AML-193 (cell line): ENCODE measurements at regions not wholly inside any gene's neighbourhood (a gene's known extent, or its start where the extent isn't known, plus 50 kb on each side); places are given as distances from the start of the nearest gene placed in this dataset.
A peak's percentile ranks its signal among the peaks of the same experiment; 100 is the strongest.

Experiments
- DNase-seq, 2 experiments: peaks; one replicate each; lab custom pipeline; 2025; lab: John Stamatoyannopoulos, UW

DNA sequence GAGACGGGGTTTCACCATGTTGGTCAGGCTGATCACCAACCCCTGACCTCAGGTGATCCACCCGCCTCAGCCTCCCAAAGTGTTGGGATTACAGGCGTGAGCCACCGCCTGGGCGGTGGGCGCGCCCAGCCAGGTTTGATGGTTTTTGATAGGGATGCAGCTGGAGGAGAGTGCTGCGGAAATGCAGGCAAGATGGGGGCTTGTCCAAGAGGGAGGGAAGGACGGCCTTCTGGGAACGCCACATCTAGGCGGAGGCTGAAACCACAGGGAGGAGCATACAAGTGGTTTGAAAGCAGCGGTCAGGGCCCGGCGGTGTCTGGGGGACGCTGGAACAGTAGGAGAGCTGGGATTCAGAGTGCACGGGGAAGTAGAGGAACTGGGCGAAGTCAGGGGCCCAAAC, 134.6 kb downstream of the VRK1 start:
- no peak for DNase-seq

DNA sequence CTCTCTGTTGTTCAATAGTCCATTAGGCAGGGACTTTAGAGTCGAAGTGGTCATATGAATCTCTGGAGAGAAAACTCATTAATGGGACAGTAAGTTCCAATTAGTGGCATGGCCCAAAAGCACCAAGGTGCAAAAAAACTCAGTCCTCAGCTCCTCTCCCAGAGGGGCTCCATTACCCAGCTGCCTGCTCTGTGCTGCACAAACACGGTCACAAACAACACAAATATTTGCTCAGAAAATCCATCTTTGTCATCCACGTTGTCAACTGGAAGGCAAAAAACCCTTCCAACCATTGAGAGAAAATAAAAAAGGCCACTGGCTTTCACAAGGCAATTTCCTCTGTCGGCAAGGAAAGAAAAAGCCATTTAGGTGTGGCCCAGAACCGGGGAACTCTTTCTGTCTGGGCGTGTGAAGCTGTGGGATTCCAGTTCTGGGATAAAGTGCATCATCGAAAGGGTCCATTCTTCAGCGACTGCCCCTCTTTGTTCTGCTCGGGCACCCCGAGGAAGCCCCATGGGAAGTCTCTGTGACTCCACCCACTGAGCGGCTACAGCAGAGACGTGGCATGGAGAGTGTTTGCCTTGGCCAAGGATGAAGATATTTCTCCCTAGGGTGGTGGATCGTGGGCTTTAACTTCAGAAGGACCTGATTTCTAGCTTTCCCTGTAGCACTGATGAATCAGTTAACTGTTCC, 137.6 kb downstream of the VRK1 start:
- no peak for DNase-seq

DNA sequence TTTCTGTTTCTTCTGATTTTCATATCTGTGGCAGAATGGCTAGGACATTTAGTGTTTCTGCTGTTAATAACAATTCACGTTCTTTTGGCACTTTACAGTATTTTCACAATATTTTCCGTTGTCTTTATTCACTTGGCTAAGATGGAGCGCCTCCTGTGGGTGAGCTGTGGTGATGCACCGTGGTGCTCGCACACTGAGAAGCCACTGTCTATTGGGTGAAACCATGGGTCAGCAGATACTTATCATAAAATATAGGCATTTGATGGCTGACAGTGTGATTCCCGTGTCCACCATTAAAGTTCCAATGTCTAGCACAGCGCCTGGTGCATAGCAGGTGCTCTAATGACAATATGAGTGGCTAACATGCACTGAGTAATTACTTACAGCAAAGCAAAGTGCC, 141.8 kb downstream of the VRK1 start:
- DNase-seq: no peak

DNA sequence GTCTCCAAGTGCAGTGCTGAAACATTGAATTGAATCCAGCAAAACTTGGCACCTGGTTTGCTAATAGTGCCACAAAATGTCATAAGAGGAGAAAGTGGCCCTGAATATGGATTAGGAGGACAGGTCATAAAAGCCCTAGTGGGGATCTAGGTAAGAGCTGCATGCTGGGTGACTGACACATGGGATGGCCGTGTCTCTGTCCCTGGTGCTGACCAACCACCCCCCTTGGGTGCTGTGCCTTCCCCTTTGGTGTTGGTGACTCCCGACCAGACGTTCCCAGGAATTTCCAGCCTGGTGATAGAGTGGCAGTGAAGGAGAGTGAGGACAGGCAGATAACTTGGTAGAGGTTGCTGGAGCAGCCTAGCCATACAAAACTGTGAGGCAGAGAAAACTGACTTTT, 142.8 kb downstream of the VRK1 start:
- DNase-seq: no peak

DNA sequence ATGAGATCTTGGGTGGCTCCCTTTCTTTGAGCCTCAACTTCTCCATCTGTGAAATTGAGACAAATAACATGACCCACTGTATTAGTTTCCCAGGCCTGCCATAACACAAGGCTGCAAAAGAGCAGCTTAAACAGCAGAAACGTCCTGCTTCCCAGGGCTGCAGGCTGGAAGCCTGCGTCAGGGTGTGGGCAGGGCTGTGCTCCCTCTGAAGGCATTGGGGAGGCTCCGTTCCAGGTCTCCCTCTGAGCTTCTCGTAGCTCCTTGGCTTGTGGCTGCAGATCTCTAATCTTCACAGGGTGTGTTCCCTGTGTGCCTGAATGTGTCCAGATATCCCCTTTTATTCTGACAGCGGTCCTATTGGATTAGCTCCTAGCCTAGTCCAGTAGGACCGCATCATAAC, 147.1 kb downstream of the VRK1 start:
- no peak for DNase-seq

DNA sequence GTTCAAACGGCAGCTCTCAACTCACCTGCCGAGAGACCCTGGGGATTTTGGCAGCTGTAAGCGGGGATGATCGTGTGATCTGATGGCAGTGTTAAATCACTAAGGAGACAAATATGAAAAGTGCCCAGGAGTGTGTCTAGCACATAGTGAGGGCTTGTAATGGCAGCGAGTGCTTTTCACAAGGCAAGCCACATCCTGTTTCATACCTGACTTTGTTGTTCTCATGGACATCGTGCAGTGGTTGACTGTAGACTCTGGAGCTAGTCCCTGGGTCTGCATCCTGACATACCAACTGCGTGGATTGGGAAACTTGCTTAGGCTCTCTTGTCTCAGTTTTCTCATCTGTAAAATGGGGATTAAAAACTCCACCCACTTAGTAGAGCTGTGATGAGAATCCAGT, 148.5 kb downstream of the VRK1 start:
- no peak for DNase-seq

DNA sequence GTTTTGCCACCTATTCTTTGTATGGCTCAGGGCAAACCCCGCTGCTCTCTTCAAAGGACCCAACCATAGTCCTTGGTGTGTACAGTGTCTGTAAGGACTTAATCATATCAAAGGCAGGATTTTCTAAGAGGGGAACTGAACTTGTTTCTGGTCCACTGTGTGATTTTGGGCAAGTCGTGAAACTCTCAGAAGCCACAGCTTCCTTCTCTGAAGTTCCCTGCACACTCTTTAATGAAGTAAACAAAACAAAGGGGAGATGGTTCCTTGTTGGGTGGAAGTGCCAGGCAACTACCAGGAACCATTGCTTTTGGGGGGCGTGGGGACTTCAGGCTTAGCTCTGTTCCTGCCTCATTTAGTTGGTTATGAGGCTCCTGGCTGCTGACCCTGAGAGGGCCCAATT, 152.4 kb downstream of the VRK1 start:
- no peak for DNase-seq

DNA sequence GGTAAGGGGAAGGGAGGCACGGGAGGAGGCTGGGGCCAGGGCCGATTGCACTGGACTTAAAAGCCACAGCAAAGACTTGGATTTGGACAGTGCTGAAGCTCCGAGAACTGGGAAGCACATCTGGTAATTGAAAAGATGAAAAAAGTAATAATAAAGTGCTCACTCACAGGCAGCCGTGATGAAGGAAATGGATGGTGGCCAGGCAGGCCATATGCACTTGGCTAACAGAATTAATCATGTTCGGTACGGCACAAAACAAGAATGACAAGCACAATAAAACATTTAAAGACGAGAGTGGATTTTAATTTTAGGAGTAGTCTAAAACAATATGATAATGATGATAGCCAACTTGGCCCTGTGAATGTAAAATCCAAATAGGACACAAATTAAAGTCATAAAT, 154.3 kb downstream of the VRK1 start:
- DNase-seq: no peak

DNA sequence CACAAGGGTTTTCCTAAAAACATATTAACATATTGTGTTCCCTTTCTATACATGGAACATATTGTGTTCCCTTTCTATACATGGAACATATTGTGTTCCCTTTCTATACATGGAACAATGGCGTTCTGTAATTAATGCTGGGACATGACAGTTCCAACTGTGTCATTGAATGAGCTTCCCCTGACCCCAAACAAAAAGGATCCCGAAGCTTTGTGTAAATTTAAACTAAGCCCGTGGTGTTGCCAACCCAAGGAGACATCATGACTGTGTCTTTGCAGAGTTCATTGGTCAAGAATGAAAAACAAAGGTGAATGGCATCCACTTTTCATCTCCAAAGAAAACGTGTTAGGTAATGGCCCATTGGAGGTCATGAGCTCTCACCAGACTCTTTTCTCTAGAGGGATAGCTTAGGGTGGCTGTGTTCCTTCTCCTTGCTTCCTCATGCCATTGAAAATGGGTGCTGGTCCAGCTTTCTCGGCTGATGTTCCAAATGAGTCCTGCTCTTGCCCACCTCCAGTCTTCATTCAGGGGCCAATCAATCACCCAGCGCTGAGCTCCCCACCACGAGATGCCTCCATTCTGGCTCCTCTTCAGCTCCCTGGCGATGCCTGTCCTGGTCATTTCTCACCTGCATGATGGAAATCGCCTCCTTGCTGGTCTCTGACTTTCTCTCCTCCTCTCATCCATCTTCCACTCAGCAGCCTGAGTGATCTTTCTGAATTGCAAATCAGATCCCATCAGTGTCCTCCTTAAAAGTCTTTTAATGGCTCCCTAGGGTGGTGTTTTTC, 156.1 kb downstream of the VRK1 start:
- no peak for DNase-seq

DNA sequence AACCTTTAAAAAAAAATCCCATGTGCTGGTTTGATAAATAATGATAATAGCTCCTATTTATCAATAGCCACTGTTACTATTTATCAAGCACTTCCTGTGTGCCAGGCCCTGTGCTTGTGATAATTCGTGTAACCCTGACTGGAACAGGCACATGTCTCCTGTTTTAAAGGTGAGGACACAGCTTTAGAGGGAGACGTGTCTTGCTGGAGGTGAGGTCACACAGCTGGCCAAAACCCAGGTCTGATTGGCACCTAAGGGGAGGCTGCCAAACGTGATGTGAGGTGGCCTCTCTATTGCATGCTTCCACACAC, 156.6 kb downstream of the VRK1 start:
- DNase-seq: no peak

DNA sequence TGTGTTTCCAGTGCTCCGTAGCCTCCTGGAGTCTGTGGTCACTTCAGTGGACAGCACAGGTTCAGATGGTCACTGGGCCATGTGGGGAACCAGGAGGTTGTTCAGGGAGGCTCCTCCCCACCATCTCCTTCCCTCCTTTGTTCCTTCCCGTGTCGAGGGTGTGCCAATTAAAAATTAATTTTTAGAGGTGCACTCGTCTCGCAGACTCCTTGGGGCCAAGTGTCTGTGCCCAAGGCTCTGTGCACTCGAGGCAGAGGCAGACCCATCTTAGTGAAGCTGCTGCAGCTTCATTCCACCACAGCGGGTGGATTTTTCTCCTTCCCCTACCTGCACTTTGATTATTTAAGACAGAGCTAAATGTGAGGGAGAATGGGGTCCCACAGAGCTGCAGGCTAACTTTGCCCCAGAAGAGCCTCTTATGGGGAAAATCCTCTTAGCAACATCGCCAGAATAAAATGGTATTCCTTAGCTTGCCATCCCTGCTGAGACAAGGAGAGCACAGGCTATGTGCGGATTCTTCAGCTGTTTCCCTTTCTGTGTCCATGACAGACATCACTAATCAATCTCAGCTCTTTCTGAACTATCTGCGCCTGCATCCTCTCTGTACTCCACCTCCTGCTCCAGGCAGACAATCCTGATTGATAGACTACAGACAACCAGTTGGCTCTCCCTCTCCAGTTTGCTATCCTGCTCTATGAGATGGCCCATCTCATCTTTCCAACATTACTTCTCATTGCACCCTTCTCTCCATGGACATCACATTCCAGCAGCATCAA, 159.5 kb downstream of the VRK1 start:
- no peak for DNase-seq

DNA sequence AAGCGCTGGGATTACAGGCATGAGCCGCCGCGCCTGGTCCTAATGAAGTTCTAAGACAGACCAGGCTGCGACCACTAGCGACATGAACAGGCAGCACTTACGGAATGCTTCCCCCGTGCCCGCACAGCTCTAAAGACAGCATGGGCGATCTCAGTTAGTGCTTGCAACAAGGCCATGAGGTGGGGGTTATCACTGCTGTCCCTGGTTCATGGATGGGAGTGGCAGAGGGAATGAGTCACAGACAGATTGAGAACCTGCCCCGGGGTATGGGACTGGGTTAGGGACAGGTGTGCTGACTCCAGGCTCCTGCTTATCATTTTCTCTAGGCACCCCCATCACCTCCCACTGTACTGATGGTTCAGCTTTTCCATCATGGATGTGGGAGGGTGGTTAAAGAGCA, 160.9 kb downstream of the VRK1 start:
- DNase-seq: no peak

DNA sequence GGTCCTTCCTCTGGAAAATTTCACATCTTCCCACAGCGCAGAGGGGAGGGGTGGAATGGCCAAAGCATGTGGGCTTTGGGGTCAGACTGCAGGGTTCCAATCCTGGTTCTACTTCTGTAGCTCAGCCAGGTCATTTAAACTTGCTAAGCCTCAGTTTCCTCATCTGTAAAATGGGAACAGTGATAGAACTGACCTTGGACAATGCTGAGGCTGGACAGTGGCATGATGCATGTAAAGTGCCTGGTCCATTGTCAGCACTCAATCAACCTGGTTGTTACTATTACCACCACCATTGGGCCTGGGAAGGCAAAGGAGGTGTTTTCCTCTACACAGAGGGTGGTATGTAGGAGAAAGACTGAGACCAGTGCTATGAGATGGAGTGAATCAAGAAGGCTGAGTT, 162.8 kb downstream of the VRK1 start:
- DNase-seq: no peak

DNA sequence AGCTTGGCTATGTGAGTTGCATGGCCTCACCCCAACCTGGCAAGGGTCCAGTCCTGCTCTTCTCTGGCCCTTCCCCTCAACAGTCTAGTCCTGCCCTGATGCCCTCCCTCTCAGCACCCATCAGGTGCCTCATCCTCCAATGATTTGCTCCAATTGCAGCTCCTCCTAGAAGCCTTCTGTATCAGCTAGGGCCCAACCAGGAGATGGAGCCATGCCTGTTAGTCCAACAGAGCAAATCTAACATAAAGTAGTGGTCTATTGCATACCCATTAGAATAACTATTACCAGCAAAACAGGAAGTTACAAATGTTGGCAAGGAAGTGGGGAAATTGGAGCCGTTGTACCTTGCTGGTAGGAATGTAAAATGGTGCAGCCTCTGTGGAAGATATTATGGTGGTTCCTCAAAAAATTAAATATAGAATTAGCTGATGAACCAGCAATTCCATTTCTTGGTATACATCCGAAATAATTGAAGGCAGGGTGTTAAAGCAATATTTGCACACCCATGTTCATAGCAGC, 163.5 kb downstream of the VRK1 start:
- DNase-seq: peak; percentile 62 to 64

DNA sequence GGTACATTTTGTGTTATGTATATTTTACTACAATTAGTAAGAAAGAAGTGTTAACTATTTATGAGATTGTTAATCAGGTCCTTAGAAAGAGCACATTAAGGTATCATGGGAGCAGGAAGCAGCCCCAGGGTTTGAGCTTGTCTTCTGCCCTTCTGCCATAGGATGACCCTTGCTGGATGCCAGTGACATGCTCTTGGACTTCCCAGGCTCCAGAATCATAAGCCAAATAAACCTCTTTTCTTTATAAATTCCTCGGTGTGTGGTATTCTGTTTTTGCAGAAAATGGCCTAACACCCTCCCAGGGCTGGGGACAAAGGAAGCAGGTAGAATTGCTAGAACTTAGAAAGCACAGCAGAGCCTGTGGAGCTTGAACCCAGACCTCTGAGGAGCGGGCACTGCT, 164.7 kb downstream of the VRK1 start:
- DNase-seq: no peak

DNA sequence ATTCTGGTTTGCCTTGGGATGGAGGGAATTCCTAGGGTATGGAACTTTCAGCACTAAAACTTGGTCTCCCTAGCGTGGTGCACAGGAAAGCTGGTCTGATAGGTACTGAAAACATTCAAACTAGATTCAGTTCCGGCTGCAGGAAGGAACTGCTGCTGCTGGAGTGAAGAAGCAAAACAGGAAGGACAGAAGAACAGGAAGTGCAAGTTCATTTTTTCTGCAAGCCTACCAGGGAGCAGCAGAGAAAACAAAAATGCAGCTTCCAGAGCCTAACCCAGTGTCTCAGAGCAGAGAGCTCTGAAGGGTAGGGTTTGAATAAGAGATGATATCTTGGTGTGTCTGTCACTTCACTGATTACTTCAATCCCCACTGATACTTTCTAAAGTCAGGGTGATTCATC, 165.2 kb downstream of the VRK1 start:
- peak; percentile 71 to 80 for DNase-seq

DNA sequence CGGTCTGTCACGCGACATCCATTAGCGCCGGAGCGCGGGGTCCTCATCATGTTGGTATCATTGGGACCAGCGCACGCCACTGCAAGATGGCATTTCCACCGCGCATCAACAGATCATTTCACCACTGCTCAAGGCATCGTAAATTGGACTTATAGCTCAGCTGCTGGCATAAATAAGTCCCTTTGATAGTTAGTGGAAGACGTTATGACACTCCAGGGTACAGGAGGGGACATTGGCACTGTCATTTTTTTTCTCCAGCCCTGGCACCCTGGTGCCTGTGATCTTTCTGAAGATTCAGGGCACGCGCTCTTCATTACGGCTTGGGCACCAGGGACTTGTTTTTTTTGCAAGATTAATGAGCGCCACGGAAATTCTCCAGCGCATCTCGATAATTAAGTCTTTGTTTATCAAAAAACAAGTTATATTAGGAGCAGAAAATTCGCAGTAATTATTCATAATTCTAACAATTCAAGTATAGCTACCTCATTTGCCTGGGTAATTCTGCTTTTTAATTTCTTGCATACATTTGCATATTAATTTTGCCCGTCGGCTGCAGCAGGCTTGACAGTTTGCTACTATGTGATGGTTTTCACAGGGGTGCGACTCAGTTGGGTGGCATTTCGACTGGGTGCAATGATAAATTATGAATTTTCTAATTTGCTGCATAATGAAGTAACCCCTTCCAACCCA, 167.7 kb downstream of the VRK1 start:
- DNase-seq: no peak

DNA sequence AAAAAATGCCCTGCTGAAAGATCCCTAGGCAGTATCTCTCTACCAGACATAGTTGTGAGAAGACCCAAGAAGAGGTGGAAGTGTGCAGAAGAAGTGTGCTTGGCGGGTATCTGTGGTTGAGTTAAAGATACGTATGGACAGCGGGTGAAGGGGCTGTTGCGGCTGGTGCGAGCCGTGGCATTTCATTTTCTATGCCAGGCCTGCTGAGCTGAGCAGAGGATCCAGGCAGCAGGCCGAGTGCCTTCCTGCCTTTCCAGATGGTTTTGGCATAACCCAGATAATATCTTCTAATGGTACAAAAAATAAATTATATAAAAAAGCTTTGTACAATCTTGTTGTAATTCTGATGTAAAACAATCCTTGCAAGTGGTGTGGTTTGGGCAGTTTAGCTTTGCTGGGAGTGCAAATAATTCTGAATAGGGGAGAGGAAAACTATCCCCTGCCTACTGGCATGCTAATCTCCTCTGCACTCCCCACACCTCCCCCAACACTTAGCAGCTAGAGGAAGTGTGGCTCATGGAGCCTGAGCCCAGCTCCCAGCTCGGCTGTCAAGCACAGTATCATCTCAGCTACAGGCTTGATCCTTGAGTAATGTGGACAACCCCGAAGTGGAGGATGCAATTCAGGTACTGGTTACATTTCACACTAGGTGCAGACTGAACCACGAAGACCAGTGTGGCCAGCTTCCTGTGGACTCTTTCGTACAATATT, 168.9 kb downstream of the VRK1 start:
- DNase-seq: no peak

DNA sequence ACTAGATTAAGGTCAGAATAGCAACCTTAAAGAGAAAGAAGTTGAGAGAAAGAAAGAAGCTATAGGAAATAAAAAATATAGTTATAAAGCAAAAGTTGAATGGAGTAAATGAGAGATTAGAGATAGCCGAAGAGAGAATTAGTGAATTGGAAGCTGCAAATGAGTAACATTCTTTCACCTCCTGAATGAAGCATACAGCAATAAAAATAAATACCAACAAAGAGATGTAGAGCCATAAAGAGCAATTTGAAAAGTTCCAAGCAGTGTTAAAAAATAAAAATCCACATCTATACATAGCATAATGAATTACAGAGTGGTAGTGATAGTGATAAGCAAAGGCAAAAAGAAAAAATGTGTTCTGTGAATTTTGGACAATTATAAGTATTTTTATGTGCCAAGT, 177.9 kb downstream of the VRK1 start:
- no peak for DNase-seq

DNA sequence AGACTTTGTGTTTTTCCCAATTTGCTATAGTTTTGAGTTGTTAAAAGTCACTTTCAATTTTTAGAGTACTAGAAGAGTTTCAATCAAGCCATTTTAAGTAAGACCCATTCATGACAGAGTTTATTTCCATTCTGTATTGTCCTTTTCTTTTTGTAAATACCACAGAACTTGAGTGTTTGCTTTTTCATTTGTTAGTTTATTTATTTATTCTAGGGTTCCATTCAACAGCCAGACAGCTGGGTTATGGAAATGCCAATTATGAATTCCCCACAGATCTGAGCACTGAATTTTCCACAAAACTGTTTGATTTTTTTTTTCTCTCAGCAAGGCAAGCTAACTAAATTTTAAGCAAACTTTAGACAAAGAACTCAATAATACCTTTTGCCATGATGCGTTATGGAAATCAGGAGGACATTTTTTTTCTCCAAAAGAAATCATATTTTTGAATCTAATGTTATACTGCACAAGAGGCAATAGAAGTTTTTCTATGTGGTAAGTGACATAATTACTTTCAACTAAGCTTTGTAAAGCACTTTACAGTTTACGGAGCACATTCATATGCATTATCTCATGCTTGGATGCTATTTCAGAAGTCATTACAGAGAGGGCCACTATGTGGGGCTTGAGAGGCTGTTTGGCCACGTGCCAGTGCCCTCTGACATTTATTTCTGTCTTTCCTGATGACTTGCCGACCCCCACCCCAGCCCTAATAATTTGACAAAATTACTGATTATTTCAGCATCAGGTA, 181.5 kb downstream of the VRK1 start:
- DNase-seq: no peak

DNA sequence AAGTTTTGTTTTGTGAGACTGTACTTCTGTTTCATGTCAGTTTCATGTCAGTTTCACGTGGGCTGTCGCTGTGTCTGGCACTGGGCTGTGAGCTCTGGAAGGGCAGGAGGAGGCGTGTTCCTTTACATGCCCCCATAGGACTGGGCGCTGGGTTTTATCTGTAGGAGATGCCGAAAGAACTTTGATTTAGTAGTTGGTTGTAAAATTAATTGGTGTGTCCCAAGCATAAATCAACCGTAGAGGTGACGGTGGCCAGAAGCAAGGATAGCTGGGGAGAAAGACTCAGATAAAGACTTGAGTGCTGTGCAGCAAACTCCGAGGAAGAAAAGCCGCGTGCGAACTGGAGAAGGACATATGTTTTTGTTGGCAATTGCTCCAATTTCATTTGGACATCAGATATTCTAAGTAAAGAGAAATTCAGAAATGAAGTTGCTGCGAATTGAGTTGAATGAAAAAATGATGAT, 182.5 kb downstream of the VRK1 start:
- no peak for DNase-seq
